ENCODE measurements at regions not wholly inside any gene's neighbourhood (a gene's known extent, or its start where the extent isn't known, plus 50 kb on each side); places are given as distances from the start of the nearest gene placed in this dataset.
"Not testable (repeated sequence)": the region's sequence is repeated elsewhere in the genome, so short reads cannot be mapped to it uniquely, and the experiment has no call there.

GRCh38 chr7:28900311-28900710, 57.8 kb downstream of the TRIL start:
- no peaks in the 10 kb centered on the region for H3K36me3 Mint-ChIP-seq (ENCODE audit: insufficient read depth, unreplicated experiment)
- CTCF ChIA-PET: no interaction called here

GRCh38 chr7:28893888-28894287, 64.2 kb downstream of the TRIL start:
- H3K36me3 Mint-ChIP-seq (ENCODE audit: insufficient read depth, unreplicated experiment): no peaks in the 10 kb centered on the region
- no peaks in the 10 kb centered on the region for H3K36me3 ChIP-seq (ENCODE audit: control insufficient read depth, insufficient read depth, low read length)
- intact Hi-C loops (cut with micrococcal nuclease; ENCODE audit: unreplicated experiment): no loop called here
- no peaks in the 10 kb centered on the region for H3K9me3 Mint-ChIP-seq (ENCODE audit: unreplicated experiment)
- H3K27me3 Mint-ChIP-seq (ENCODE audit: insufficient read depth, unreplicated experiment): peaks cover 2% of the 10 kb centered on the region
- H3K27me3 ChIP-seq (replicated peaks; ENCODE audit: control insufficient read depth, insufficient read depth, low read length): no peaks in the 10 kb centered on the region
- ChIA-PET CTCF (no interaction called here), POLR2A (no interaction called here)
- DNase-seq: no peak
- peaks cover 5% of the 10 kb centered on the region; the same call in 1 of the 2 replicates for H3K4me1 ChIP-seq
- H3K4me3 ChIP-seq (ENCODE audit: low read depth, low read length): no peak overlapping the region
- no peaks in the 10 kb centered on the region for H3K9me3 ChIP-seq
- no peaks in the 10 kb centered on the region for H3K4me1 Mint-ChIP-seq (ENCODE audit: low read depth, unreplicated experiment)
- no TSS peak for BruUV-seq (replicated peaks)
- no peak overlapping the region for H3K27ac Mint-ChIP-seq (ENCODE audit: unreplicated experiment)
- H3K4me3 Mint-ChIP-seq (ENCODE audit: unreplicated experiment): no peak overlapping the region
- no peak for TF ChIP-seq CTCF (IDR thresholded peaks at IDR 0.05; ENCODE audit: insufficient read depth in 1 of 2, low read depth in 1 of 2, low read length in 1 of 2, severe bottlenecking in 1 of 2, unreplicated experiment in 1 of 2)

More at GRCh38 chr7:28900311-28900710, 57.8 kb downstream of the TRIL start:
- intact Hi-C loops (cut with micrococcal nuclease; ENCODE audit: unreplicated experiment): no loop called here
- DNase-seq: no peak
- Histone ChIP-seq H3K27me3 (replicated peaks; ENCODE audit: control insufficient read depth, insufficient read depth, low read length) (no peaks in the 10 kb centered on the region; the same call in 1 of the 2 replicates), H3K4me3 (ENCODE audit: low read depth, low read length) (no peak overlapping the region), H3K36me3 (ENCODE audit: control insufficient read depth, insufficient read depth, low read length) (no peaks in the 10 kb centered on the region), H3K9me3 (no peaks in the 10 kb centered on the region), H3K4me1 (0 out of 2 replicates have a peak, but pooled peaks cover 5% of the 10 kb centered on the region)
- no TSS peak for BruUV-seq (replicated peaks)
- Mint-ChIP-seq H3K4me3 (ENCODE audit: unreplicated experiment) (no peak overlapping the region), H3K4me1 (ENCODE audit: low read depth, unreplicated experiment) (no peaks in the 10 kb centered on the region), H3K27me3 (ENCODE audit: insufficient read depth, unreplicated experiment) (peaks cover 2% of the 10 kb centered on the region), H3K9me3 (ENCODE audit: unreplicated experiment) (no peaks in the 10 kb centered on the region), H3K27ac (ENCODE audit: unreplicated experiment) (no peak overlapping the region)
- POLR2A ChIA-PET: no interaction called here
- TF ChIP-seq CTCF (IDR thresholded peaks at IDR 0.05; ENCODE audit: insufficient read depth in 1 of 2, low read depth in 1 of 2, low read length in 1 of 2, severe bottlenecking in 1 of 2, unreplicated experiment in 1 of 2): no peak

GRCh38 chr7:28891876-28892234, 66.3 kb downstream of the TRIL start:
- DNase-seq; H3K27me3 ChIP-seq (replicated peaks; ENCODE audit: control insufficient read depth, insufficient read depth, low read length); H3K36me3 Mint-ChIP-seq (ENCODE audit: insufficient read depth, unreplicated experiment); H3K9me3 ChIP-seq; H3K4me3 Mint-ChIP-seq (ENCODE audit: unreplicated experiment); CTCF ChIA-PET; H3K36me3 ChIP-seq (ENCODE audit: control insufficient read depth, insufficient read depth, low read length); intact Hi-C loops (cut with micrococcal nuclease; ENCODE audit: unreplicated experiment); H3K9me3 Mint-ChIP-seq (ENCODE audit: unreplicated experiment); POLR2A ChIA-PET; H3K4me1 ChIP-seq; BruUV-seq (replicated peaks); H3K4me1 Mint-ChIP-seq (ENCODE audit: low read depth, unreplicated experiment); H3K4me3 ChIP-seq (ENCODE audit: low read depth, low read length); H3K27ac Mint-ChIP-seq (ENCODE audit: unreplicated experiment); H3K27me3 Mint-ChIP-seq (ENCODE audit: insufficient read depth, unreplicated experiment): not testable (repeated sequence)
